ENCODE measurements at regions not wholly inside any gene's neighbourhood (a gene's known extent, or its start where the extent isn't known, plus 50 kb on each side); places are given as distances from the start of the nearest gene placed in this dataset.

- TF ChIP-seq, protein P1, sequence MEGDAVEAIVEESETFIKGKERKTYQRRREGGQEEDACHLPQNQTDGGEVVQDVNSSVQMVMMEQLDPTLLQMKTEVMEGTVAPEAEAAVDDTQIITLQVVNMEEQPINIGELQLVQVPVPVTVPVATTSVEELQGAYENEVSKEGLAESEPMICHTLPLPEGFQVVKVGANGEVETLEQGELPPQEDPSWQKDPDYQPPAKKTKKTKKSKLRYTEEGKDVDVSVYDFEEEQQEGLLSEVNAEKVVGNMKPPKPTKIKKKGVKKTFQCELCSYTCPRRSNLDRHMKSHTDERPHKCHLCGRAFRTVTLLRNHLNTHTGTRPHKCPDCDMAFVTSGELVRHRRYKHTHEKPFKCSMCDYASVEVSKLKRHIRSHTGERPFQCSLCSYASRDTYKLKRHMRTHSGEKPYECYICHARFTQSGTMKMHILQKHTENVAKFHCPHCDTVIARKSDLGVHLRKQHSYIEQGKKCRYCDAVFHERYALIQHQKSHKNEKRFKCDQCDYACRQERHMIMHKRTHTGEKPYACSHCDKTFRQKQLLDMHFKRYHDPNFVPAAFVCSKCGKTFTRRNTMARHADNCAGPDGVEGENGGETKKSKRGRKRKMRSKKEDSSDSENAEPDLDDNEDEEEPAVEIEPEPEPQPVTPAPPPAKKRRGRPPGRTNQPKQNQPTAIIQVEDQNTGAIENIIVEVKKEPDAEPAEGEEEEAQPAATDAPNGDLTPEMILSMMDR (IDR thresholded peaks at IDR 0.05): no peak
- TF ChIP-seq POLR2A (IDR thresholded peaks at IDR 0.05): no peak
Measured at GRCh38 chr3:193874512-193874911, 261.4 kb upstream of the HES1 start.
